Right lobe of liver (tissue), 4 donors: ENCODE measurements at regions not wholly inside any gene's neighbourhood (a gene's known extent, or its start where the extent isn't known, plus 50 kb on each side); places are given as distances from the start of the nearest gene placed in this dataset.

Experiments used
- POLR2A ChIP-seq: fragments of 450-650 bp; IDR thresholded peaks from one replicate; pipeline ENCODE4 v1.6.1; 2017; ENCODE audit warnings: antibody characterized with exemption, mild to moderate bottlenecking
- TF ChIP-seq, protein P1 (sequence below), 4 donors: fragments of 200-600 bp in 3 of 4; fragments of 450-650 bp in 1 of 4; IDR thresholded peaks; one replicate each; pipeline versions ENCODE4 v1.5.1 to v1.8.0; 2016 to 2022; ENCODE audit warnings: antibody characterized with exemption in 4 of 4, mild to moderate bottlenecking in 2 of 4
- donor health status: DM: no; HTN: no; CAD: no.
- donor health status: DM: no; HTN: no; CAD: no.
- donor health status: DM: no; HTN: yes; CAD: no.

GRCh38 chr20:24752612-24753011, 196.5 kb upstream of the CST7 start:
- no peak for TF ChIP-seq POLR2A
- TF ChIP-seq, protein P1, sequence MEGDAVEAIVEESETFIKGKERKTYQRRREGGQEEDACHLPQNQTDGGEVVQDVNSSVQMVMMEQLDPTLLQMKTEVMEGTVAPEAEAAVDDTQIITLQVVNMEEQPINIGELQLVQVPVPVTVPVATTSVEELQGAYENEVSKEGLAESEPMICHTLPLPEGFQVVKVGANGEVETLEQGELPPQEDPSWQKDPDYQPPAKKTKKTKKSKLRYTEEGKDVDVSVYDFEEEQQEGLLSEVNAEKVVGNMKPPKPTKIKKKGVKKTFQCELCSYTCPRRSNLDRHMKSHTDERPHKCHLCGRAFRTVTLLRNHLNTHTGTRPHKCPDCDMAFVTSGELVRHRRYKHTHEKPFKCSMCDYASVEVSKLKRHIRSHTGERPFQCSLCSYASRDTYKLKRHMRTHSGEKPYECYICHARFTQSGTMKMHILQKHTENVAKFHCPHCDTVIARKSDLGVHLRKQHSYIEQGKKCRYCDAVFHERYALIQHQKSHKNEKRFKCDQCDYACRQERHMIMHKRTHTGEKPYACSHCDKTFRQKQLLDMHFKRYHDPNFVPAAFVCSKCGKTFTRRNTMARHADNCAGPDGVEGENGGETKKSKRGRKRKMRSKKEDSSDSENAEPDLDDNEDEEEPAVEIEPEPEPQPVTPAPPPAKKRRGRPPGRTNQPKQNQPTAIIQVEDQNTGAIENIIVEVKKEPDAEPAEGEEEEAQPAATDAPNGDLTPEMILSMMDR (IDR thresholded peaks at IDR 0.05), result no peak
